Stimulated activated CD4-positive, alpha-beta T cell treated with anti-CD3 and anti-CD28 coated beads, Interleukin-4, amount 100 ng/mL, for 1 hour (primary cell): ENCODE measurements at regions not wholly inside any gene's neighbourhood (a gene's known extent, or its start where the extent isn't known, plus 50 kb on each side); places are given as distances from the start of the nearest gene placed in this dataset.
A peak's percentile ranks its signal among the peaks of the same experiment; 100 is the strongest.
"Not testable (repeated sequence)": the region's sequence is repeated elsewhere in the genome, so short reads cannot be mapped to it uniquely, and the experiment has no call there.

ENCODE experiments used
- DNase-seq: peaks from one replicate; pipeline ENCODE4 v3.0.0-alpha.2; 2020

DNA sequence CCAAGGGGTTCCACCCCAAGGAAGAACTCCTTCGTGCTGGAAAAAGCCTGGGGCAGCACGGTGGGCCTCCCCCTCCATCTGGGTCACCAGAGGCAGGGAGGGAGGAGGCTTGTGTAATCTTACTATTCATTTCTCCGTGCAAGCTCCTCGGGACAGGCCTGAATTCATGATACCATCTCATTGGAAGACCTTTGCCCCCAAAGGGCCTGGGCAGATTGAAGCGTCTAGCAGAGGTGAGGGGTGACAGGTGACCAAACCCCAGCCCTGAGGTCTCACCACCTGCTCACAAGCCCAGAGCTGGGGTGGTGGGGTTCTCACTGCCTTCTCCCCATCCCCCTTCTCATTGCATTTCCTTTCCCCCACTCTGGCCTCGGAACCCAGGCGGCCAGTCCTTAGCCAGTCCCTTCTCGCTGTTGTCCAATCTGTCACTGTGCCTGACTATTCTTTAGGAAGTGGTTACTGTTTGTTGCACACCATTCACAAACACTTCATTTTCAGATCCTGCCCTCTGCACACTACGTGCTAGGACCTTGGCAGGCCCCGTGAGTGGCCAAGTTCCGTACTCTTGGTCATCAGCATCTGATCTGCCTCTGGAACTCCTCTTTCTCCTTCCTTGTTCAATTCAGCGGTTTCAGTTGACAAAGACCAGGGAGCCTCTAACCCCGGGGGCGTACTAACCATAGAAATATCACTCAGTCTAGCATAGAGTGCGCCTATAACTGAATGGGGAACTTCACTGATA is 137.1 kb downstream of the LY86 start:
- DNase-seq = no peak

DNA sequence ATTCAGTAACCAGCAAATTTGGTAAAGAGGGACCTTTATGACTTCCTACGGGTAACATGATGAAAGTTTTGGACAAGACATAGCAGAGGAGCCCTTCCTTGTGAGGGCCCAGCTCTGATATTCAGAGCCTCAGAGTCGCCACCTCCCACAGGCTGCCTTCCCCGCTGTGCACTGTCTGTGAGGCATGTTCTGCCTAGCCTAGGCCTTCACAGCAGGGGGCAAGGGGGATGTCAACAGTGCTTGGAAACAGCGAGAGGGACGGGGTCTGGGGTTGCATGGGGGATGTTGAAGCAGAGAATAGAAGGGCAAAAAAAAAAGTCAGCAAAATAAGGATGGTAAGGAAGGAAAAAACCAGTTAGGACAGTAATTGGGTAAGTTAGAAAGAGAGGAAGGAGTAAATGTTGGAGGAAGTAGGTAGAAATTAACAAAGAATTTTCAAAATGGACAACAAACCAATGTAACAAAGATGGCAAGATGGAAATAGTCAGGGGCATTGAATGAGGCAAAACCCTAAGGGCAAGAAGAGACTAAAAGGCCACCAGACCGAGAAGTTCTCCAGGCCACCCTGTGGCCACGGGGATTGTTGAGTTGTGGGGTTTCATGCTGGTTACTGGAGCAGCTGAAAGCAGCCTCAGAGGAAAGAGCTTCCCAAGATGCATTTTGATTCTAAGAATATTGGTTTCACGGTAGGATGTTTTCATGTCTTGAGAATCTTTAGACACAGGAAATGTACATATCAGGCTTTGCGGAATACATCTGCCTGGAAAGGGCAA is 139.8 kb downstream of the LY86 start:
- no peak for DNase-seq

DNA sequence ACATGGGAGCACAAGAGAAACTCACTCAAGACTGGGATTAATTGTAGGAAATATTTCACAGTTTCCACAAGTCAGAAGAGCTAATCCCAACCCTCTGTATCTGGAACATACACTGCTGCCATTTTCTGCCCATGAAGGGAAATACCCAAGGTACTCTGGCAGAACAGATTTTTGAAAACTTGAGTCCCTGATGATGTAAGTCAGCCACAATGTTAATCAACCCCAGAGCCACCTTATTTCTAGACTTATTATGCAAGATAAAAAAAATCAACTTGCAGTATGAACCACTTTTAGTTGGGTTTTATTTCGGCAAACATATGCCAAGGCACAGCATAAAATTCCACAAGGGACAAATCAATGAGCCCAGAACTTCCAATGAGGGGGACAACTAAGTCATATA is 141.5 kb downstream of the LY86 start:
- DNase-seq = no peak

- DNase-seq = no peak
Measured at GRCh38 chr6:6730831-6731230, 142.3 kb downstream of the LY86 start.

GRCh38 chr6:6734479-6735465 is 146.3 kb downstream of the LY86 start:
- no peak for DNase-seq

GRCh38 chr6:6736791-6737654 is 148.5 kb downstream of the LY86 start:
- DNase-seq = no peak

- DNase-seq = no peak
Measured at GRCh38 chr6:6737671-6738070, 149.2 kb downstream of the LY86 start.

GRCh38 chr6:6738108-6738507 is 149.6 kb downstream of the LY86 start:
- no peak for DNase-seq

GRCh38 chr6:6738922-6739716 is 150.6 kb downstream of the LY86 start:
- DNase-seq = no peak

DNA sequence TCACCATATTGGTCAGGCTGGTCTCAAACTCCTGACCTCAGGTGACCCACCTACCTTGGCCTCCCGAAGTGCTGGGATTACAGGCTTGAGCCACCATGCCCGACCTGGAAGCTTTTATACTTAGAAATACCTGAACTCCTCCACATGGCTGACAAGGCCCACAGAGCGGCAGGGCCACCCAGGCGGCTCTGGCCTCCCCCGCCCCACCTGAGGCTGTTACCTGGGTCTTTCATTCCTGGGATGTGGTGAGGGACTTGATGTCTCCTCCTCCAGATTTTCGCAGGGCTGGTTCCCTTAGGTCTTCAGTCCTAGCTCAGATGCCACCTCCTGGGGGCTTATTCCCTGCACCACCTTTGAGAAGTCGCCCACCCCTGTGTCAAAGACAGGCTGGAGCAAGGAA is 152.1 kb downstream of the LY86 start:
- DNase-seq = no peak

DNA sequence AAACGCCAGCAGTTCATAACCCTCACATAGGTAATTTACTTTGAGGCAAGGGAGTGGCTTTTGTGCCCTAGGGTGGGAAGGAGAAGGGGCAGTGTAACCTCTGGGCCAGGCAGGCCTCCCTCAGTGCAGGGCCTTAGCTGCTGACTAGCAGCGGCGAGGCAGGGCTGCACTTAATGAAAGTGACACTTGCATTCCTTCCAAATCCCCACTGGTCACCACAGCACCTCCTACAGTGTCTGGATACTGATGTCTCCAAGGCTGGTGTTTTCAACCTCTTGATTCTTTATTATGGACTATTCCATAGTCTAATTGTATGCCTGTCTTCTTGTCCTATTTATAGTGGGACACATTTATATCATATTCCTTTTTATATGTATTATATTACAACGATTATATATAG is 152.7 kb downstream of the LY86 start:
- DNase-seq = no peak

GRCh38 chr6:6742535-6742934 is 154.0 kb downstream of the LY86 start:
- no peak for DNase-seq

DNA sequence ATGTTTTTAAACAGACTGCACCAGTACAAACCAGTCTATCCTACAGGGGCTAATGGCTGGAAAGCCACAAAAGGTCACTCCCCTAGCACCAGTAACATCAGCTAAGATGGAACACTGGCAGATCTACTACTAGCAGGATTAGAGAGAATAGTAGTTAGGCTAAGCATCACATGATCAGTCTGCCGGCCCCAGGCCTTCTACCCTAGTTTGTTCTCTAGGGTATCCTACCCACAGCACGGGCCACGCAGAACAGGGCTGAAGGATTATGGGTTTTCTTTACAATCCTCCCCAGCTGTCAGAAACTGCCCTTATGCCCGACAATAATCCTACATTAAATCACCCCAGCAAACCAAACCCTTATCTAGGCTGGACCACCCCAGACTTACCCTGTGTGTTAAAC is 156.0 kb downstream of the LY86 start:
- DNase-seq = no peak

- DNase-seq = not testable (repeated sequence)
Measured at GRCh38 chr6:6745637-6746332, 157.3 kb downstream of the LY86 start.

- DNase-seq = no peak
Measured at GRCh38 chr6:6746333-6746969, 157.9 kb downstream of the LY86 start.

DNA sequence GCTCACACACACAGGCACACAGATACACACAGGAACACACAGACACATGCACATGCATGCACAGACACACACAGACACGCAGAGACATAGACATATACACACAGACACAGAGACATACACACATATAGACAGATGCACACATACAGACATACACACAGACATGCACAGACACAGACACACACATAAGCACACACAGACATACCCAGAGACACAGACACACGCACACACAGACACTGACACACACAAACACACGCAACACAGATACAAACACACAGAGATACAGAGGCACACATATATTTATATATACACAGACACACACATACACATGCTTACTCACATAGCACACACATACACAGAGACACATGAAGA is 158.4 kb downstream of the LY86 start:
- DNase-seq = no peak

- no peak for DNase-seq
Measured at GRCh38 chr6:6747371-6747770, 158.9 kb downstream of the LY86 start.

DNA sequence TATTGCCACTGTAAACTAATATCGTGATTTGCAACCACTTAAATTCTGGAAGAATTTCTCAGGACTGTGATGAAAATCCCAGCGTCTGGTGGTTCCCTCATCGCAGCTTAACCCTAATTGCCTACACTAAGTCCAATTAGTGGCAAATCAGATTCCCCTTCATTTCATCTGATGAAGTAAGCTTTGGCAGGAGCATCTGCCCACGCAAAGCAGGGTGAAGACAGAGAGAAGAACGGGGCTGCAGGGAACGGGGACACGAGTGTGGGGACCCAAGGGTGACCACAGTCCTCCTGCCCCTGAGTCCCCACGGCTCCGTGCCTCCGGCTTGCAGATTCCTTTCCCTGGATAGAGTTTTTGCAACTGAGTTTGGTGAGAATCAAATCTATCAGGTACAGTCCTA is 159.5 kb downstream of the LY86 start:
- no peak for DNase-seq

GRCh38 chr6:6749702-6750491 is 161.4 kb downstream of the LY86 start:
- peak; percentile 34 for DNase-seq
